Omental fat pad (tissue), 3 donors: ENCODE measurements at regions not wholly inside any gene's neighbourhood (a gene's known extent, or its start where the extent isn't known, plus 50 kb on each side); places are given as distances from the start of the nearest gene placed in this dataset.
"Not testable (repeated sequence)": the region's sequence is repeated elsewhere in the genome, so short reads cannot be mapped to it uniquely, and the experiment has no call there.

ENCODE experiments used
- ATAC-seq: fragments of 150-250 bp; one replicate; pipeline ENCODE4 v1.9.1; 2016; ENCODE audit warnings: mild to moderate bottlenecking, moderate library complexity; ENCODE audit not compliant: low FRiP score
- DNase-seq: peaks from one replicate; pipeline ENCODE4 v3.0.0-alpha.2; 2019; ENCODE audit warnings: low spot score
- TF ChIP-seq, protein P1 (sequence below), 3 donors: fragments of 450-650 bp; IDR thresholded peaks; one replicate each; pipeline ENCODE4 v1.5.1; 2016 to 2017; ENCODE audit warnings: antibody characterized with exemption in 3 of 3, mild to moderate bottlenecking in 3 of 3, moderate library complexity in 2 of 3

- TF ChIP-seq, protein P1, sequence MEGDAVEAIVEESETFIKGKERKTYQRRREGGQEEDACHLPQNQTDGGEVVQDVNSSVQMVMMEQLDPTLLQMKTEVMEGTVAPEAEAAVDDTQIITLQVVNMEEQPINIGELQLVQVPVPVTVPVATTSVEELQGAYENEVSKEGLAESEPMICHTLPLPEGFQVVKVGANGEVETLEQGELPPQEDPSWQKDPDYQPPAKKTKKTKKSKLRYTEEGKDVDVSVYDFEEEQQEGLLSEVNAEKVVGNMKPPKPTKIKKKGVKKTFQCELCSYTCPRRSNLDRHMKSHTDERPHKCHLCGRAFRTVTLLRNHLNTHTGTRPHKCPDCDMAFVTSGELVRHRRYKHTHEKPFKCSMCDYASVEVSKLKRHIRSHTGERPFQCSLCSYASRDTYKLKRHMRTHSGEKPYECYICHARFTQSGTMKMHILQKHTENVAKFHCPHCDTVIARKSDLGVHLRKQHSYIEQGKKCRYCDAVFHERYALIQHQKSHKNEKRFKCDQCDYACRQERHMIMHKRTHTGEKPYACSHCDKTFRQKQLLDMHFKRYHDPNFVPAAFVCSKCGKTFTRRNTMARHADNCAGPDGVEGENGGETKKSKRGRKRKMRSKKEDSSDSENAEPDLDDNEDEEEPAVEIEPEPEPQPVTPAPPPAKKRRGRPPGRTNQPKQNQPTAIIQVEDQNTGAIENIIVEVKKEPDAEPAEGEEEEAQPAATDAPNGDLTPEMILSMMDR (IDR thresholded peaks at IDR 0.05), result no peak
- ATAC-seq (no peak), DNase-seq (no peak)
Observed at GRCh38 chr2:180692322-180692721, 288.1 kb upstream of the UBE2E3 start.

GRCh38 chr2:180691855-180692223, 288.6 kb upstream of the UBE2E3 start:
- not testable (repeated sequence) for DNase-seq, ATAC-seq

DNA sequence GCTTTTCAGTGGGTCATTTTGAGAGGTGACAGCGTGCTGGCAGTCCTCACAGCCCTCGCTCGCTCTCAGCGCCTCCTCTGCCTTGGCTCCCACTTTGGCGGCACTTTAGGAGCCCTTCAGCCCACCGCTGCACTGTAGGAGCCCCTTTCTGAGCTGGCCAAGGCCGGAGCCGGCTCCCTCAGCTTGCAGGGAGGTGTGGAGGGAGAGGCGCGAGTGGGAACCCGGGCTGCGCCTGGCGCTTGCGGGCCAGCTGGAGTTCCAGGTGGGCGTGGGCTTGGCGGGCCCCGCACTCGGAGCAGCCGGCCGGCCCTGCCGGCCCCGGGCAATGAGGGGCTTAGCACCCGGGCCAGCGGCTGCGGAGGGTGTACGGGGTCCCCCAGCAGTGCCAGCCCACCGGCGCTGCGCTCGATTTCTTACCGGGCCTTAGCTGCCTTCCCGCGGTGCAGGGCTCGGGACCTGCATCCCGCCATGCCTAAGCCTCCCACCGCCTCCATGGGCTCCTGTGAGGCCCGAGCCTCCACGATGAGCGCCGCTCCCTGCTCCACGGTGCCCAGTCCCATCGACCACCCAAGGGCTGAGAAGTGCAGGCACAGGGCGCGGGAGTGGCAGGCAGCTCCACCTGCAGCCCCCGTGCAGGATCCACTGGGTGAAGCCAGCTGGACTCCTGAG, 289.1 kb upstream of the UBE2E3 start:
- DNase-seq, ATAC-seq: not testable (repeated sequence)

DNA sequence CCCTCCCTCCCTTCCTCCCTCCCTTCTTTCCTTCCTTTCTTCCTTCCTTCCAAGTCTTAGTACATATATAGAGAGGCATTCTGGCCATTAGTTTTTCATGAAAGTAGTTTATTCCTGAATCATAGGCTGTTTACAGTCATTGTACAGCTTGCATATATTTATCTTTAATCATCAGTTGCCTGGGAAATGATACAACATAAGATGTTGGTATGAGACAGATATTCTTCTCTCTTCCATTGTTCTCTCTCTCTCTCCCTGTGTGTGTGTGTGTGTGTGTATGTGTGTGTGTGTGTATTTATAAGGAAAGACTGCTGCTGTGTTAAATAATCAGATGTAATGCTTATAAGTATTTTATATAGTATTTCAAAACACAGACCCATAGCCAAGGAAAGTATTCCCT, 289.8 kb upstream of the UBE2E3 start:
- ATAC-seq, result no peak
- TF ChIP-seq, protein P1 (IDR thresholded peaks at IDR 0.05), result no peak
- DNase-seq, result no peak

- ATAC-seq (no peak), DNase-seq (no peak)
- TF ChIP-seq, protein P1 (IDR thresholded peaks at IDR 0.05), result no peak
Observed at GRCh38 chr2:180682871-180683270, 297.5 kb upstream of the UBE2E3 start.

- TF ChIP-seq, protein P1 (IDR thresholded peaks at IDR 0.05), result no peak
- DNase-seq (no peak), ATAC-seq (no peak)
Observed at GRCh38 chr2:180679693-180680092, 300.7 kb upstream of the UBE2E3 start.

DNA sequence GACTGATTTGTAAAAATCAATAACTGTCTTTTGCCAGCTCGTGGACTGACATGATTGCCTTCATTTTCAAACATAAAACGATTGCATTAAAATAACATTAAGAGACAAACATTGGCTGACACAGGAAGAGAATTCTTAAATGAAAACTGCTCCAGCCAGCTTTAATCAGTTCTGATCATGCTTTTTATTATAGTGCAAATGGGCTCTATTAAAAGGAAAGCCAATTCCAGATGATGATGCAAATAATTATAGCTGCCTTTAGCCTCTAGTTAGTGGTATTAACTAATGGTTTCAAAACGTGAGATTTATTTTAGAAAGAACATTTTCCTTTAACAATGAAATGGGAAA, 301.8 kb upstream of the UBE2E3 start:
- TF ChIP-seq, protein P1 (IDR thresholded peaks at IDR 0.05), result no peak
- DNase-seq (no peak), ATAC-seq (no peak)

GRCh38 chr2:180677930-180678624, 302.3 kb upstream of the UBE2E3 start:
- DNase-seq (no peak), ATAC-seq (no peak)
- TF ChIP-seq, protein P1 (IDR thresholded peaks at IDR 0.05), result no peak
